K562 (cell line): ENCODE measurements at regions not wholly inside any gene's neighbourhood (a gene's known extent, or its start where the extent isn't known, plus 50 kb on each side); places are given as distances from the start of the nearest gene placed in this dataset.

ENCODE experiments used
- HDAC6 ChIP-seq: IDR thresholded peaks from 2 replicates; pipeline ENCODE4 v1.6.1; 2012; ENCODE audit warnings: low read depth, mild to moderate bottlenecking, control low read depth, inconsistent platforms, low read length, moderate library complexity
- HLTF ChIP-seq: fragments of 450-650 bp; IDR thresholded peaks from 2 replicates; pipeline ENCODE4 v1.6.1; 2016
- KAT2B ChIP-seq: IDR thresholded peaks from one replicate; pipeline ENCODE4 v1.6.1; 2012; ENCODE audit warnings: low read depth, mild to moderate bottlenecking, control low read depth, inconsistent platforms, low read length, moderate library complexity
- MXD1 ChIP-seq: fragments of 250-450 bp; sonication (Bioruptor Pico); IDR thresholded peaks from 2 replicates; pipeline ENCODE4 v1.8.0; 2021; ENCODE audit warnings: borderline replicate concordance, mild to moderate bottlenecking, moderate library complexity; ENCODE audit not compliant: poor library complexity, severe bottlenecking
- POLR2A ChIP-seq: fragments of 450-650 bp; conservative IDR thresholded peaks from 2 replicates; pipeline ENCODE4 v1.6.1; 2016
- SPI1 ChIP-seq: IDR thresholded peaks from 2 replicates; pipeline ENCODE4 v1.6.1; 2011; ENCODE audit warnings: low read depth, low read length, control low read depth, borderline replicate concordance
- TRIM28 ChIP-seq: fragments of 450-650 bp; IDR thresholded peaks from 2 replicates; pipeline ENCODE4 v1.6.1; 2017
- ZC3H11A ChIP-seq: IDR thresholded peaks from 2 replicates; pipeline ENCODE4 v1.6.1; 2012; ENCODE audit warnings: low read depth, low read length, improper control_type of control experiment
- TF ChIP-seq, protein P1 (sequence below), 3 experiments: IDR thresholded peaks in 2 of 3; conservative IDR thresholded peaks in 1 of 3; 2 replicates each; pipeline ENCODE4 v1.5.1; 2011 to 2012; ENCODE audit warnings: low read length in 3 of 3, mild to moderate bottlenecking in 3 of 3, control low read depth in 2 of 3, improper control_type of control experiment in 1 of 3, inconsistent platforms in 1 of 3, low read depth in 1 of 3, mixed read lengths in 1 of 3, moderate library complexity in 1 of 3; ENCODE audit not compliant: insufficient read depth in 2 of 3
- TF ChIP-seq, protein P2 (sequence below): sonication (generic); formaldehyde crosslinking; IDR thresholded peaks from 2 replicates; pipeline ENCODE4 v1.5.0; 2020; ENCODE audit warnings: missing genetic modification reagents

- no peak for TF ChIP-seq KAT2B
- TF ChIP-seq, protein P1, sequence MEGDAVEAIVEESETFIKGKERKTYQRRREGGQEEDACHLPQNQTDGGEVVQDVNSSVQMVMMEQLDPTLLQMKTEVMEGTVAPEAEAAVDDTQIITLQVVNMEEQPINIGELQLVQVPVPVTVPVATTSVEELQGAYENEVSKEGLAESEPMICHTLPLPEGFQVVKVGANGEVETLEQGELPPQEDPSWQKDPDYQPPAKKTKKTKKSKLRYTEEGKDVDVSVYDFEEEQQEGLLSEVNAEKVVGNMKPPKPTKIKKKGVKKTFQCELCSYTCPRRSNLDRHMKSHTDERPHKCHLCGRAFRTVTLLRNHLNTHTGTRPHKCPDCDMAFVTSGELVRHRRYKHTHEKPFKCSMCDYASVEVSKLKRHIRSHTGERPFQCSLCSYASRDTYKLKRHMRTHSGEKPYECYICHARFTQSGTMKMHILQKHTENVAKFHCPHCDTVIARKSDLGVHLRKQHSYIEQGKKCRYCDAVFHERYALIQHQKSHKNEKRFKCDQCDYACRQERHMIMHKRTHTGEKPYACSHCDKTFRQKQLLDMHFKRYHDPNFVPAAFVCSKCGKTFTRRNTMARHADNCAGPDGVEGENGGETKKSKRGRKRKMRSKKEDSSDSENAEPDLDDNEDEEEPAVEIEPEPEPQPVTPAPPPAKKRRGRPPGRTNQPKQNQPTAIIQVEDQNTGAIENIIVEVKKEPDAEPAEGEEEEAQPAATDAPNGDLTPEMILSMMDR (IDR thresholded peaks at IDR 0.05 in 2 of 3, conservative IDR thresholded peaks at IDR 0.05 in 1 of 3; ENCODE audit: insufficient read depth in 2 of 3, low read depth in 1 of 3, low read length in 3 of 3): no peak
- TF ChIP-seq MXD1: no peak
- no peak for TF ChIP-seq POLR2A
- no peak for TF ChIP-seq HLTF
- TF ChIP-seq, protein P2, sequence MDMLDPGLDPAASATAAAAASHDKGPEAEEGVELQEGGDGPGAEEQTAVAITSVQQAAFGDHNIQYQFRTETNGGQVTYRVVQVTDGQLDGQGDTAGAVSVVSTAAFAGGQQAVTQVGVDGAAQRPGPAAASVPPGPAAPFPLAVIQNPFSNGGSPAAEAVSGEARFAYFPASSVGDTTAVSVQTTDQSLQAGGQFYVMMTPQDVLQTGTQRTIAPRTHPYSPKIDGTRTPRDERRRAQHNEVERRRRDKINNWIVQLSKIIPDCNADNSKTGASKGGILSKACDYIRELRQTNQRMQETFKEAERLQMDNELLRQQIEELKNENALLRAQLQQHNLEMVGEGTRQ: no peak
- no peak for TF ChIP-seq HDAC6
- no peak for TF ChIP-seq SPI1
- no peak for TF ChIP-seq TRIM28
- TF ChIP-seq ZC3H11A: no peak
Observed at GRCh38 chr3:128560768-128561167, 67.8 kb upstream of the GATA2 start.
